ENCODE measurements at regions not wholly inside any gene's neighbourhood (a gene's known extent, or its start where the extent isn't known, plus 50 kb on each side); places are given as distances from the start of the nearest gene placed in this dataset.

DNA sequence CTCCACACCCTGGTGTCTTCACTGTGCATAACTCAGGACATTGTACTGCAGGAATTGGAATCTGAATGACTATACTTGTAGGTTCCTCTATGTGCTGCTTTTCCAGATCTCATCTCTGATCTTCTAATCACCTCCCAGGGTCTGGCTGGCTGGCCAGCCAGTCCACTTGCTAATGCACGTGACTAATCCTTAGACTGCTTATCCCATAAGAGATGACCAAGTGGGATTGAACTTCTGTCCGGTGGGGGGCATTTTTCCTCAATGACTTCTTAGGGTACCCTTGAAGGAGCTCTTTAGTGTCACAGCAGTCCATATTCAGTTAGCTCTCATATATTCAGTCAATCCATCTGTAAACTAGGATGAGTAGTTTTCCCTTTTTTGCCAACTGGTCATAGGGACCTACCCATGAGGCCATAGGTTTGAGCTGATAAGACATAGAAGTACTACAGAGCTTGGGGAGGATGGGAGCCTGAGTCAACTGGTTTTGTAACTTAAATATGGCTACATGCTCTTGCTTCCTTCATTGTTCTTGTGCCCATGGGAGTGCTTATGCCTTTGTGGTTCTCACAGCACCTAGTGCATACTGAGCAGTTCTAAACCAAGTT lies 71.9 kb upstream of the WDR1 start:
- TF ChIP-seq, protein P1, sequence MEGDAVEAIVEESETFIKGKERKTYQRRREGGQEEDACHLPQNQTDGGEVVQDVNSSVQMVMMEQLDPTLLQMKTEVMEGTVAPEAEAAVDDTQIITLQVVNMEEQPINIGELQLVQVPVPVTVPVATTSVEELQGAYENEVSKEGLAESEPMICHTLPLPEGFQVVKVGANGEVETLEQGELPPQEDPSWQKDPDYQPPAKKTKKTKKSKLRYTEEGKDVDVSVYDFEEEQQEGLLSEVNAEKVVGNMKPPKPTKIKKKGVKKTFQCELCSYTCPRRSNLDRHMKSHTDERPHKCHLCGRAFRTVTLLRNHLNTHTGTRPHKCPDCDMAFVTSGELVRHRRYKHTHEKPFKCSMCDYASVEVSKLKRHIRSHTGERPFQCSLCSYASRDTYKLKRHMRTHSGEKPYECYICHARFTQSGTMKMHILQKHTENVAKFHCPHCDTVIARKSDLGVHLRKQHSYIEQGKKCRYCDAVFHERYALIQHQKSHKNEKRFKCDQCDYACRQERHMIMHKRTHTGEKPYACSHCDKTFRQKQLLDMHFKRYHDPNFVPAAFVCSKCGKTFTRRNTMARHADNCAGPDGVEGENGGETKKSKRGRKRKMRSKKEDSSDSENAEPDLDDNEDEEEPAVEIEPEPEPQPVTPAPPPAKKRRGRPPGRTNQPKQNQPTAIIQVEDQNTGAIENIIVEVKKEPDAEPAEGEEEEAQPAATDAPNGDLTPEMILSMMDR (IDR thresholded peaks at IDR 0.05) = no peak
- TF ChIP-seq POLR2A (IDR thresholded peaks at IDR 0.05) = no peak
